A673 (cell line): ENCODE measurements at regions not wholly inside any gene's neighbourhood (a gene's known extent, or its start where the extent isn't known, plus 50 kb on each side); places are given as distances from the start of the nearest gene placed in this dataset.

ENCODE experiments used
- BruUV-seq: library from RNA; stranded (reverse); fragments of 400-500 nt; replicated peaks from 2 replicates; lab custom pipeline; 2021; lab: Mats Ljungman, UMichigan
- CTCF ChIA-PET: fragments of 300-600 bp; sonication (Branson Sonifier 250); formaldehyde crosslinking; loops from one replicate; lab custom pipeline; 2022; ENCODE audit warnings: antibody characterized with exemption; lab: Charles Lee
- POLR2A ChIA-PET: fragments of 300-600 bp; sonication (Branson Sonifier 250); formaldehyde crosslinking; loops from one replicate; lab custom pipeline; 2022; ENCODE audit warnings: antibody characterized with exemption; ENCODE audit not compliant: low non-redundant PET; lab: Charles Lee
- DNase-seq: peaks from one replicate; pipeline ENCODE4 v3.0.0-alpha.2; 2015; ENCODE audit warnings: low spot score
- H3K27ac ChIP-seq: fragments of 200-600 bp; sonication (generic); 2 replicates; pipeline ENCODE4 v1.5.1; 2016; ENCODE audit warnings: mixed run types, low read depth, mild to moderate bottlenecking, mixed read lengths, antibody characterized with exemption, low read length; ENCODE audit not compliant: poor library complexity, severe bottlenecking
- H3K27me3 ChIP-seq: fragments of 200-600 bp; sonication (generic); replicated peaks from 2 replicates; pipeline ENCODE4 v1.6.1; 2017; ENCODE audit warnings: mixed run types, low read depth, mild to moderate bottlenecking, mixed read lengths, antibody characterized with exemption, low read length; ENCODE audit not compliant: insufficient read depth, poor library complexity
- H3K36me3 ChIP-seq: fragments of 200-600 bp; sonication (generic); 2 replicates; pipeline ENCODE4 v1.6.1; 2016; ENCODE audit warnings: mixed run types, mild to moderate bottlenecking, mixed read lengths, antibody characterized with exemption, low read length; ENCODE audit not compliant: insufficient read depth, poor library complexity, severe bottlenecking
- H3K4me1 ChIP-seq: fragments of 200-600 bp; sonication (generic); 2 replicates; pipeline ENCODE4 v1.6.1; 2017; ENCODE audit warnings: mixed run types, mild to moderate bottlenecking, mixed read lengths, antibody characterized with exemption, low read length; ENCODE audit not compliant: insufficient read depth, poor library complexity, severe bottlenecking
- H3K4me3 ChIP-seq: fragments of 200-600 bp; sonication (generic); 2 replicates; pipeline ENCODE4 v1.5.1; 2016; ENCODE audit warnings: low read depth, mixed run types, mild to moderate bottlenecking, mixed read lengths, low read length; ENCODE audit not compliant: poor library complexity, severe bottlenecking
- H3K9me3 ChIP-seq: fragments of 200-600 bp; sonication (generic); 2 replicates; pipeline ENCODE4 v1.6.1; 2016; ENCODE audit warnings: mixed run types, low read depth, mild to moderate bottlenecking, mixed read lengths, antibody characterized with exemption, low read length; ENCODE audit not compliant: poor library complexity, severe bottlenecking
- CTCF ChIP-seq: fragments of 300-800, 200-600 bp; sonication (generic); conservative IDR thresholded peaks from 2 replicates; pipeline ENCODE4 v1.5.1; 2017; ENCODE audit warnings: low read depth, mild to moderate bottlenecking, antibody characterized with exemption, low read length, moderate library complexity, mixed read lengths
- EZH2 ChIP-seq: fragments of 200-600 bp; sonication (generic); IDR thresholded peaks from 2 replicates; pipeline ENCODE4 v1.6.1; 2017; ENCODE audit warnings: borderline replicate concordance, low read depth, mild to moderate bottlenecking, mixed read lengths, antibody characterized with exemption, low read length; ENCODE audit not compliant: poor library complexity, severe bottlenecking
- intact Hi-C: fragments of 100-400 bp; cut with micrococcal nuclease; formaldehyde crosslinking; loops from one replicate; pipeline ENCODE4 v1.10.0; 2022; ENCODE audit not compliant: unreplicated experiment

GRCh38 chr20:60642541-60642940 lies 609.5 kb upstream of the CDH4 start:
- DNase-seq: no peak
- POLR2A ChIA-PET: no interaction called here
- no TSS peak for BruUV-seq
- Histone ChIP-seq H3K27me3 (peaks cover 19% of the 10 kb centered on the region), H3K27ac (no peak overlapping the region), H3K4me3 (no peak overlapping the region), H3K9me3 (peaks cover 7% of the 10 kb centered on the region), H3K36me3 (no peaks in the 10 kb centered on the region), H3K4me1 (no peaks in the 10 kb centered on the region)
- intact Hi-C loops: no loop called here
- CTCF ChIA-PET: no interaction called here
- TF ChIP-seq CTCF (no peak), EZH2 (no peak)

- Histone ChIP-seq H3K27me3 (peaks cover 22% of the 10 kb centered on the region), H3K4me1 (no peaks in the 10 kb centered on the region), H3K4me3 (no peak overlapping the region), H3K9me3 (peaks cover 13% of the 10 kb centered on the region), H3K36me3 (no peaks in the 10 kb centered on the region), H3K27ac (no peak overlapping the region)
- intact Hi-C loops: no loop called here
- no TSS peak for BruUV-seq
- no peak for TF ChIP-seq CTCF
- no peak for TF ChIP-seq EZH2
- ChIA-PET POLR2A (no interaction called here), CTCF (no interaction called here)
- DNase-seq: no peak
Measured at GRCh38 chr20:60648556-60648955, 603.5 kb upstream of the CDH4 start.

- TF ChIP-seq CTCF: no peak
- no peak for TF ChIP-seq EZH2
- H3K27ac ChIP-seq: no peak overlapping the region
- CTCF ChIA-PET: no interaction called here
- H3K36me3 ChIP-seq: no peaks in the 10 kb centered on the region
- peaks cover 22% of the 10 kb centered on the region for H3K27me3 ChIP-seq
- H3K4me3 ChIP-seq: no peak overlapping the region
- POLR2A ChIA-PET: no interaction called here
- BruUV-seq: no TSS peak
- H3K9me3 ChIP-seq: peaks cover 13% of the 10 kb centered on the region
- DNase-seq: no peak
- intact Hi-C loops: no loop called here
- no peaks in the 10 kb centered on the region for H3K4me1 ChIP-seq
Measured at GRCh38 chr20:60649541-60649940, 602.5 kb upstream of the CDH4 start.
